BE2C (cell line): ENCODE measurements at regions not wholly inside any gene's neighbourhood (a gene's known extent, or its start where the extent isn't known, plus 50 kb on each side); places are given as distances from the start of the nearest gene placed in this dataset.

ENCODE experiments used
- DNase-seq: peaks from one replicate; pipeline ENCODE4 v3.0.0-alpha.2; 2020
- H3K27me3 ChIP-seq: fragments of 250-450 bp; sonication (Bioruptor Pico); 2 replicates; pipeline ENCODE4 v1.5.1; 2020; ENCODE audit warnings: mild to moderate bottlenecking
- H3K36me3 ChIP-seq: fragments of 250-450 bp; sonication (Bioruptor Pico); 2 replicates; pipeline ENCODE4 v1.5.1; 2020; ENCODE audit warnings: mild to moderate bottlenecking
- H3K4me1 ChIP-seq: fragments of 250-450 bp; sonication (Bioruptor Pico); 2 replicates; pipeline ENCODE4 v1.5.1; 2020
- H3K4me3 ChIP-seq: 2 replicates; pipeline ENCODE4 v1.5.1; 2011; ENCODE audit warnings: low read depth, low read length
- H3K9me3 ChIP-seq: fragments of 250-450 bp; sonication (Bioruptor Pico); 2 replicates; pipeline ENCODE4 v1.5.1; 2020
- CTCF ChIP-seq: IDR thresholded peaks from 2 replicates; pipeline ENCODE4 v1.5.1; 2012; ENCODE audit warnings: mild to moderate bottlenecking, low read depth, low read length

GRCh38 chr6:92050216-92050615 lies 1369.1 kb downstream of the EPHA7 start:
- Histone ChIP-seq H3K4me1 (peaks cover 4% of the 10 kb centered on the region; the same call in 1 of the 2 replicates), H3K27me3 (no peaks in the 10 kb centered on the region), H3K36me3 (no peaks in the 10 kb centered on the region), H3K4me3 (no peak overlapping the region), H3K9me3 (no peaks in the 10 kb centered on the region)
- TF ChIP-seq CTCF, result no peak
- no peak for DNase-seq

DNA sequence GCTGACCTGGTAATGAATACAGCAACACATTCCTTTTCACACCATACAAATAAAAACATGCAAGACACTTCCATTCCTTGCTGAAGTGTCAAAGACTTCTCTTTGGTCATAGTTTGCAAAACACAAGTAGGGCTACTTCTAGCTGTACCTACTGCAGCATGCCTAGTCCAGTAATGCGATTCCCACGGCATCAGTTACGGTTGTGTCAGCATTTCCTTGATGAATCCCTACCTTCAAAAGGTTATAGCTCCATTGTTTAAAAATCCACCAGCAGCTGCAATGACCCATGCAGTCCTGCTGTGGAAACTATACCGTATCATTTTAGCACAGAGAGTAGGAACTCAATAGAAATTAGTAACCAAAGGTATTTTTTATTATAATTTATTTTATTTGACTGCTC lies 1371.5 kb downstream of the EPHA7 start:
- no peak overlapping the region for H3K4me3 ChIP-seq
- no peaks in the 10 kb centered on the region for H3K27me3 ChIP-seq
- no peak for TF ChIP-seq CTCF
- no peaks in the 10 kb centered on the region for H3K9me3 ChIP-seq
- peaks cover 9% of the 10 kb centered on the region for H3K4me1 ChIP-seq
- no peaks in the 10 kb centered on the region for H3K36me3 ChIP-seq
- DNase-seq, result no peak

- no peak overlapping the region for H3K4me3 ChIP-seq
- H3K27me3 ChIP-seq, result no peaks in the 10 kb centered on the region
- no peaks in the 10 kb centered on the region for H3K36me3 ChIP-seq
- TF ChIP-seq CTCF, result no peak
- DNase-seq, result no peak
- no peaks in the 10 kb centered on the region for H3K9me3 ChIP-seq
- peaks cover 9% of the 10 kb centered on the region for H3K4me1 ChIP-seq
Observed at GRCh38 chr6:92047152-92047850, 1372.1 kb downstream of the EPHA7 start.

GRCh38 chr6:92044312-92044711 lies 1375.0 kb downstream of the EPHA7 start:
- H3K36me3 ChIP-seq, result no peaks in the 10 kb centered on the region
- DNase-seq, result no peak
- TF ChIP-seq CTCF, result no peak
- peaks cover 9% of the 10 kb centered on the region for H3K4me1 ChIP-seq
- no peak overlapping the region for H3K4me3 ChIP-seq
- no peaks in the 10 kb centered on the region for H3K9me3 ChIP-seq
- no peaks in the 10 kb centered on the region for H3K27me3 ChIP-seq

DNA sequence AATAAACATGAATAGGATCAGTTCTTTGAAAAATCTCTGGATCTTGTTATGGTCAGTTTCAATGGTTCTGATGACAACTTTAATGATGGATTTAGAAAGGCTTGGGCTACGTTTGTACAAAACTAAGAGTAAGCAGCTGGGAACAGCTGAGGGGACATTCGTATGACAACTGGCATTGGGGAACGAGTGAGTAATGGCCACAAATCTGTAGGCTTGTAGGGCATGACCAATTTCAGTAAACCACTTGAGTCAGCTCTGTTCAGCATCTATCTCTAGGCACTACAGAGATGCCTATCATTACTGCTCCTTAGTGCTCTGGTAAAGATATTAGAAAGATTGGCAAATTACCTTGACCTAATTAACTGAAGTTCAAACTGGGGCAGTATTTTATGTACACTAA lies 1375.6 kb downstream of the EPHA7 start:
- H3K4me3 ChIP-seq, result no peak overlapping the region

More for the DNA sequence above, 1375.6 kb downstream of the EPHA7 start:
- no peak for DNase-seq
- no peak for TF ChIP-seq CTCF
- no peaks in the 10 kb centered on the region for H3K9me3 ChIP-seq
- H3K36me3 ChIP-seq, result no peaks in the 10 kb centered on the region
- no peaks in the 10 kb centered on the region for H3K27me3 ChIP-seq
- H3K4me1 ChIP-seq, result peaks cover 12% of the 10 kb centered on the region
